WTC11 (cell line): ENCODE measurements at regions not wholly inside any gene's neighbourhood (a gene's known extent, or its start where the extent isn't known, plus 50 kb on each side); places are given as distances from the start of the nearest gene placed in this dataset.

Experiments used
- ATAC-seq: fragments of 200-7000 bp; cut with Tn5 transposase; 2 replicates; pipeline ENCODE4 v1.10.0; 2021; ENCODE audit warnings: mild to moderate bottlenecking, moderate library complexity
- CTCF ChIA-PET: fragments of 300-600 bp; sonication (Branson Sonifier 250); formaldehyde crosslinking; loops from one replicate; lab custom pipeline; 2021; ENCODE audit warnings: antibody characterized with exemption; lab: Charles Lee
- POLR2A ChIA-PET: fragments of 350-600 bp; sonication (Branson Sonifier 250); formaldehyde crosslinking; loops from one replicate; lab custom pipeline; 2021; ENCODE audit warnings: antibody characterized with exemption; lab: Charles Lee
- DNase-seq: peaks from one replicate; pipeline ENCODE4 v3.0.0; 2021; ENCODE audit warnings: low spot score
- H3K27ac Mint-ChIP-seq: 2 replicates; pipeline ENCODE4 v1.8.0; 2021; ENCODE audit warnings: mixed read lengths
- H3K27me3 Mint-ChIP-seq: 2 replicates; pipeline ENCODE4 v1.8.0; 2021; ENCODE audit warnings: low read depth, mild to moderate bottlenecking, moderate library complexity, mixed read lengths
- H3K36me3 Mint-ChIP-seq: 2 replicates; pipeline ENCODE4 v1.8.0; 2021; ENCODE audit warnings: mixed read lengths
- H3K4me1 Mint-ChIP-seq: 2 replicates; pipeline ENCODE4 v1.8.0; 2022; ENCODE audit warnings: mixed read lengths
- H3K4me3 Mint-ChIP-seq: 2 replicates; pipeline ENCODE4 v1.8.0; 2021; ENCODE audit warnings: mild to moderate bottlenecking, moderate library complexity, mixed read lengths
- H3K9me3 Mint-ChIP-seq: 2 replicates; pipeline ENCODE4 v1.8.0; 2021; ENCODE audit warnings: mixed read lengths
- AFF4 ChIP-seq: sonication (generic); formaldehyde crosslinking; IDR thresholded peaks from 2 replicates; pipeline ENCODE4 v1.8.1; 2023; ENCODE audit warnings: mild to moderate bottlenecking, missing genetic modification reagents, borderline replicate concordance
- ATF3 ChIP-seq: sonication (generic); formaldehyde crosslinking; conservative IDR thresholded peaks from 2 replicates; pipeline ENCODE4 v1.8.1; 2022; ENCODE audit warnings: mild to moderate bottlenecking, missing genetic modification reagents
- ELF4 ChIP-seq: sonication (generic); formaldehyde crosslinking; IDR thresholded peaks from 2 replicates; pipeline ENCODE4 v1.8.1; 2022; ENCODE audit warnings: low read depth, mild to moderate bottlenecking, moderate library complexity, missing genetic modification reagents
- ETV6 ChIP-seq: sonication (generic); formaldehyde crosslinking; IDR thresholded peaks from 2 replicates; pipeline ENCODE4 v1.8.1; 2022; ENCODE audit warnings: mild to moderate bottlenecking, missing genetic modification reagents
- FOXK1 ChIP-seq: sonication (generic); formaldehyde crosslinking; IDR thresholded peaks from 2 replicates; pipeline ENCODE4 v1.8.0; 2022; ENCODE audit warnings: mild to moderate bottlenecking, moderate library complexity, missing genetic modification reagents
- GTF2I ChIP-seq: fragments of 250-450 bp; sonication (Bioruptor Pico); conservative IDR thresholded peaks from 2 replicates; pipeline ENCODE4 v1.4.0; 2021; ENCODE audit warnings: mild to moderate bottlenecking
- MXD4 ChIP-seq: fragments of 250-450 bp; sonication (Bioruptor Pico); IDR thresholded peaks from 2 replicates; pipeline ENCODE4 v1.8.0; 2021; ENCODE audit warnings: mild to moderate bottlenecking, moderate library complexity, borderline replicate concordance
- NR3C1 ChIP-seq: sonication (generic); formaldehyde crosslinking; conservative IDR thresholded peaks from 2 replicates; pipeline ENCODE4 v1.8.1; 2023; ENCODE audit warnings: low read depth, mild to moderate bottlenecking, missing genetic modification reagents
- PREB ChIP-seq: sonication (generic); formaldehyde crosslinking; IDR thresholded peaks from 2 replicates; pipeline ENCODE4 v1.8.1; 2022; ENCODE audit warnings: mild to moderate bottlenecking, missing genetic modification reagents, moderate library complexity, borderline replicate concordance
- STAT6 ChIP-seq: sonication (generic); formaldehyde crosslinking; conservative IDR thresholded peaks from 2 replicates; pipeline ENCODE4 v1.8.1; 2023; ENCODE audit warnings: mild to moderate bottlenecking, low read depth, missing genetic modification reagents, moderate library complexity
- TEAD4 ChIP-seq: sonication (generic); formaldehyde crosslinking; IDR thresholded peaks from 2 replicates; pipeline ENCODE4 v1.8.0; 2022; ENCODE audit warnings: mild to moderate bottlenecking, missing genetic modification reagents
- ZBTB43 ChIP-seq: sonication (generic); formaldehyde crosslinking; IDR thresholded peaks from 2 replicates; pipeline ENCODE4 v1.8.1; 2023; ENCODE audit warnings: mild to moderate bottlenecking, missing genetic modification reagents
- ZNF232 ChIP-seq: sonication (generic); formaldehyde crosslinking; IDR thresholded peaks from 2 replicates; pipeline ENCODE4 v1.8.0; 2022; ENCODE audit warnings: mild to moderate bottlenecking, missing genetic modification reagents
- ZNF671 ChIP-seq: fragments of 250-450 bp; sonication (Bioruptor Pico); IDR thresholded peaks from 2 replicates; pipeline ENCODE4 v1.8.0; 2021; ENCODE audit warnings: mild to moderate bottlenecking

- ATAC-seq = no peak
- no peak overlapping the region for H3K27ac Mint-ChIP-seq
Measured at GRCh38 chr13:52975969-52976368, 52.6 kb upstream of the OLFM4 start.

More at GRCh38 chr13:52975969-52976368, 52.6 kb upstream of the OLFM4 start:
- H3K27me3 Mint-ChIP-seq = no peaks in the 10 kb centered on the region; the same call in 1 of the 2 replicates
- no peak for DNase-seq
- H3K4me3 Mint-ChIP-seq = no peak overlapping the region
- H3K4me1 Mint-ChIP-seq = peaks cover 13% of the 10 kb centered on the region
- TF ChIP-seq AFF4 (CRISPR knock-in tag) (no peak), ELF4 (CRISPR knock-in tag) (no peak), FOXK1 (CRISPR knock-in tag) (no peak), TEAD4 (CRISPR knock-in tag) (no peak), STAT6 (CRISPR knock-in tag) (no peak), ETV6 (no peak), GTF2I (CRISPR knock-in tag) (no peak), ZBTB43 (CRISPR knock-in tag) (no peak), MXD4 (CRISPR knock-in tag) (no peak), PREB (no peak), NR3C1 (CRISPR knock-in tag) (no peak), ZNF232 (CRISPR knock-in tag) (no peak), ATF3 (CRISPR knock-in tag) (no peak), ZNF671 (no peak)
- ChIA-PET CTCF (interaction anchor here (1.2 to 3.2 kb wide), 6 partner anchors 8 to 226 kb away, joined by 3 to 19 read pairs (median 7); partner anchors contain the start of gene PCDH8), POLR2A (interaction anchor here (0.7 kb wide), 1 partner anchor 22 kb away, joined by 3 read pairs; no protein-coding TSS in a partner anchor)
- H3K9me3 Mint-ChIP-seq = no peaks in the 10 kb centered on the region
- H3K36me3 Mint-ChIP-seq = no peaks in the 10 kb centered on the region
